HG03439 (cell line): ENCODE measurements at regions not wholly inside any gene's neighbourhood (a gene's known extent, or its start where the extent isn't known, plus 50 kb on each side); places are given as distances from the start of the nearest gene placed in this dataset.

Source experiments
- ATAC-seq: cut with Tn5 transposase; IDR thresholded peaks from one replicate; pipeline ENCODE4 v1.9.1; 2021; ENCODE audit warnings: mild to moderate bottlenecking, moderate library complexity; ENCODE audit not compliant: unreplicated experiment

- ATAC-seq = no peak
Observed at GRCh38 chr20:20938599-20938998, 167.6 kb downstream of the LINC00237 start.

GRCh38 chr20:20938131-20938530 lies 168.0 kb downstream of the LINC00237 start:
- no peak for ATAC-seq

GRCh38 chr20:20933142-20933958 lies 172.8 kb downstream of the LINC00237 start:
- ATAC-seq = no peak

GRCh38 chr20:20932156-20932555 lies 174.0 kb downstream of the LINC00237 start:
- no peak for ATAC-seq

- no peak for ATAC-seq
Observed at GRCh38 chr20:20931632-20932031, 174.5 kb downstream of the LINC00237 start.

GRCh38 chr20:20931024-20931423 lies 175.1 kb downstream of the LINC00237 start:
- no peak for ATAC-seq

- no peak for ATAC-seq
Observed at GRCh38 chr20:20930500-20930899, 175.7 kb downstream of the LINC00237 start.

GRCh38 chr20:20929341-20929740 lies 176.8 kb downstream of the LINC00237 start:
- ATAC-seq = no peak

GRCh38 chr20:20926222-20926905 lies 179.8 kb downstream of the LINC00237 start:
- no peak for ATAC-seq

- ATAC-seq = no peak
Observed at GRCh38 chr20:20920433-20920832, 185.7 kb downstream of the LINC00237 start.

GRCh38 chr20:20915844-20916243 lies 190.3 kb downstream of the LINC00237 start:
- no peak for ATAC-seq

GRCh38 chr20:20904501-20904831 lies 192.0 kb upstream of the RALGAPA2 start:
- no peak for ATAC-seq

- ATAC-seq = no peak
Observed at GRCh38 chr20:20903773-20904500, 191.5 kb upstream of the RALGAPA2 start.

- ATAC-seq = no peak
Observed at GRCh38 chr20:20897922-20898321, 185.5 kb upstream of the RALGAPA2 start.

GRCh38 chr20:20897145-20897544 lies 184.7 kb upstream of the RALGAPA2 start:
- ATAC-seq = no peak

- ATAC-seq = no peak
Observed at GRCh38 chr20:20896606-20897005, 184.2 kb upstream of the RALGAPA2 start.

GRCh38 chr20:20895537-20895936 lies 183.1 kb upstream of the RALGAPA2 start:
- ATAC-seq = no peak

- ATAC-seq = no peak
Observed at GRCh38 chr20:20894753-20895152, 182.3 kb upstream of the RALGAPA2 start.

GRCh38 chr20:20894280-20894679 lies 181.8 kb upstream of the RALGAPA2 start:
- no peak for ATAC-seq

- ATAC-seq = no peak
Observed at GRCh38 chr20:20892328-20892727, 179.9 kb upstream of the RALGAPA2 start.

GRCh38 chr20:20890751-20891150 lies 178.3 kb upstream of the RALGAPA2 start:
- no peak for ATAC-seq

- ATAC-seq = no peak
Observed at GRCh38 chr20:20888936-20889335, 176.5 kb upstream of the RALGAPA2 start.
